Endothelial cell (in vitro differentiated cells): ENCODE measurements at regions not wholly inside any gene's neighbourhood (a gene's known extent, or its start where the extent isn't known, plus 50 kb on each side); places are given as distances from the start of the nearest gene placed in this dataset.
A peak's percentile ranks its signal among the peaks of the same experiment; 100 is the strongest.

ENCODE experiments used
- DNase-seq: peaks from one replicate; pipeline ENCODE4 v3.0.0; 2021; ENCODE audit warnings: low spot score
- H3K27ac Mint-ChIP-seq: one replicate; pipeline ENCODE4 v1.8.0; 2021; ENCODE audit warnings: mixed read lengths, inconsistent platforms; ENCODE audit not compliant: unreplicated experiment
- H3K27me3 Mint-ChIP-seq: one replicate; pipeline ENCODE4 v1.8.0; 2021; ENCODE audit warnings: mild to moderate bottlenecking, moderate library complexity, mixed read lengths, inconsistent platforms; ENCODE audit not compliant: unreplicated experiment
- H3K36me3 Mint-ChIP-seq: one replicate; pipeline ENCODE4 v1.8.0; 2021; ENCODE audit warnings: mild to moderate bottlenecking, low read depth, mixed read lengths, inconsistent platforms; ENCODE audit not compliant: unreplicated experiment
- H3K4me1 Mint-ChIP-seq: one replicate; pipeline ENCODE4 v1.8.0; 2021; ENCODE audit warnings: mild to moderate bottlenecking, mixed read lengths, inconsistent platforms; ENCODE audit not compliant: unreplicated experiment
- H3K4me3 Mint-ChIP-seq: one replicate; pipeline ENCODE4 v1.8.0; 2021; ENCODE audit warnings: mild to moderate bottlenecking, mixed read lengths, inconsistent platforms; ENCODE audit not compliant: unreplicated experiment
- H3K9me3 Mint-ChIP-seq: one replicate; pipeline ENCODE4 v1.8.0; 2021; ENCODE audit warnings: mixed read lengths, inconsistent platforms; ENCODE audit not compliant: unreplicated experiment
- TF ChIP-seq, protein P1 (sequence below): fragments of 200-600 bp; sonication (generic); IDR thresholded peaks from one replicate; pipeline ENCODE4 v1.5.0; 2021; ENCODE audit warnings: antibody characterized with exemption; ENCODE audit not compliant: unreplicated experiment

- H3K4me1 Mint-ChIP-seq, result peaks cover 35% of the 10 kb centered on the region
- H3K9me3 Mint-ChIP-seq, result no peaks in the 10 kb centered on the region
- TF ChIP-seq, protein P1, sequence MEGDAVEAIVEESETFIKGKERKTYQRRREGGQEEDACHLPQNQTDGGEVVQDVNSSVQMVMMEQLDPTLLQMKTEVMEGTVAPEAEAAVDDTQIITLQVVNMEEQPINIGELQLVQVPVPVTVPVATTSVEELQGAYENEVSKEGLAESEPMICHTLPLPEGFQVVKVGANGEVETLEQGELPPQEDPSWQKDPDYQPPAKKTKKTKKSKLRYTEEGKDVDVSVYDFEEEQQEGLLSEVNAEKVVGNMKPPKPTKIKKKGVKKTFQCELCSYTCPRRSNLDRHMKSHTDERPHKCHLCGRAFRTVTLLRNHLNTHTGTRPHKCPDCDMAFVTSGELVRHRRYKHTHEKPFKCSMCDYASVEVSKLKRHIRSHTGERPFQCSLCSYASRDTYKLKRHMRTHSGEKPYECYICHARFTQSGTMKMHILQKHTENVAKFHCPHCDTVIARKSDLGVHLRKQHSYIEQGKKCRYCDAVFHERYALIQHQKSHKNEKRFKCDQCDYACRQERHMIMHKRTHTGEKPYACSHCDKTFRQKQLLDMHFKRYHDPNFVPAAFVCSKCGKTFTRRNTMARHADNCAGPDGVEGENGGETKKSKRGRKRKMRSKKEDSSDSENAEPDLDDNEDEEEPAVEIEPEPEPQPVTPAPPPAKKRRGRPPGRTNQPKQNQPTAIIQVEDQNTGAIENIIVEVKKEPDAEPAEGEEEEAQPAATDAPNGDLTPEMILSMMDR, result no peak
- H3K27me3 Mint-ChIP-seq, result peaks cover 11% of the 10 kb centered on the region
- DNase-seq, result no peak
- H3K27ac Mint-ChIP-seq, result no peak overlapping the region
- peaks cover 3% of the 10 kb centered on the region for H3K36me3 Mint-ChIP-seq
- no peak overlapping the region for H3K4me3 Mint-ChIP-seq
Observed at GRCh38 chr11:27212248-27212780, 150.7 kb downstream of the CCDC34 start.

DNA sequence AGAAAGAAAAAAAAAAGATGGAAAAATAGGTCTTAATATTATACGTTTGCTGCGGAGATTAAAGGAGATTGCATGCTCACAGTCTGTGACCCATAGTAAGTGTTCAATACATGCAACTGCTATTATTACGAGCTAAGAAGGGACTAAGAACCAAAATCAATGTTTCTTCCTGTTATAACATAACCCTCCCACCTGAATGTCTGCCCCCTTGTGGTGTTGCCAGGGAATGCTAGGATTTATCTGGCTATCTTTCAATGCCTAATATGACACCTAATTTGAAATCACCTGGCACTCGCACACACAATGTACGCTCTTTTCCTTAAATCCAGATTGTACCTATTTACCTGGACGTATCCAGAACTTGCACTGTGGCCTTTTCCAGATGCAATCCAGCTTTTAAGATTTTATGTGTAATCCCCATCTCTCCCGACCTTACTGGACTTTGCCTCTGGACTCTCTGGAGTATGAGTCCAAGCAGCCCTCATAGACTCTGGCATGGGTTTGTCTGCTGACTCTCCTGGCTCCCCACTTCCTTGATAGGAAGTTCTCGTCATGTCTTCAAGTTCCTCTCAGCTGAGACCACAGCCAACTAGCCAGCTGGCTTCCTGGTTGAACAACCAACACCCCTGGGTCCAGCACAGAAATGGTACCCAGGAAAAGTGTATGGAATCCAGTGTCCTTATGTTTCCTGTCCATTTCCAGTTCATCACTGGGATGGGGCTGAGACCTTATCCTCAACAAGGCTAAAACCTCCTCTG lies 151.5 kb downstream of the CCDC34 start:
- H3K36me3 Mint-ChIP-seq, result peaks cover 3% of the 10 kb centered on the region
- TF ChIP-seq, protein P1, result peak; percentile 74
- no peak overlapping the region for H3K4me3 Mint-ChIP-seq
- peaks cover 33% of the 10 kb centered on the region for H3K4me1 Mint-ChIP-seq
- H3K27ac Mint-ChIP-seq, result no peak overlapping the region
- peaks cover 11% of the 10 kb centered on the region for H3K27me3 Mint-ChIP-seq
- no peak for DNase-seq
- H3K9me3 Mint-ChIP-seq, result no peaks in the 10 kb centered on the region

GRCh38 chr11:27210531-27210930 lies 152.5 kb downstream of the CCDC34 start:
- peaks cover 23% of the 10 kb centered on the region for H3K4me1 Mint-ChIP-seq
- H3K27ac Mint-ChIP-seq, result no peak overlapping the region
- no peak overlapping the region for H3K4me3 Mint-ChIP-seq
- no peak for DNase-seq
- H3K27me3 Mint-ChIP-seq, result peaks cover 10% of the 10 kb centered on the region
- TF ChIP-seq, protein P1, result no peak
- no peaks in the 10 kb centered on the region for H3K9me3 Mint-ChIP-seq
- peaks cover 3% of the 10 kb centered on the region for H3K36me3 Mint-ChIP-seq

GRCh38 chr11:27209562-27210005 lies 153.4 kb downstream of the CCDC34 start:
- DNase-seq, result no peak
- H3K4me1 Mint-ChIP-seq, result peaks cover 18% of the 10 kb centered on the region
- no peak overlapping the region for H3K27ac Mint-ChIP-seq
- peaks cover 3% of the 10 kb centered on the region for H3K36me3 Mint-ChIP-seq
- H3K9me3 Mint-ChIP-seq, result no peaks in the 10 kb centered on the region
- TF ChIP-seq, protein P1, result no peak
- H3K27me3 Mint-ChIP-seq, result peaks cover 10% of the 10 kb centered on the region
- H3K4me3 Mint-ChIP-seq, result no peak overlapping the region

GRCh38 chr11:27208846-27209245 lies 154.2 kb downstream of the CCDC34 start:
- Mint-ChIP-seq H3K36me3 (peaks cover 3% of the 10 kb centered on the region), H3K27ac (no peak overlapping the region)

More at GRCh38 chr11:27208846-27209245, 154.2 kb downstream of the CCDC34 start:
- H3K27me3 Mint-ChIP-seq, result peaks cover 7% of the 10 kb centered on the region
- no peak for DNase-seq
- no peak overlapping the region for H3K4me3 Mint-ChIP-seq
- TF ChIP-seq, protein P1, result no peak
- H3K9me3 Mint-ChIP-seq, result no peaks in the 10 kb centered on the region
- peaks cover 16% of the 10 kb centered on the region for H3K4me1 Mint-ChIP-seq
